Stimulated activated CD8-positive, alpha-beta memory T cell treated with anti-CD3 and anti-CD28 coated beads, Interleukin-4, amount 100 ng/mL, for 24 hours (primary cell): ENCODE measurements at regions not wholly inside any gene's neighbourhood (a gene's known extent, or its start where the extent isn't known, plus 50 kb on each side); places are given as distances from the start of the nearest gene placed in this dataset.

Experiments used
- DNase-seq: peaks from one replicate; pipeline ENCODE4 v3.0.0-alpha.2; 2020; ENCODE audit warnings: low read depth

DNA sequence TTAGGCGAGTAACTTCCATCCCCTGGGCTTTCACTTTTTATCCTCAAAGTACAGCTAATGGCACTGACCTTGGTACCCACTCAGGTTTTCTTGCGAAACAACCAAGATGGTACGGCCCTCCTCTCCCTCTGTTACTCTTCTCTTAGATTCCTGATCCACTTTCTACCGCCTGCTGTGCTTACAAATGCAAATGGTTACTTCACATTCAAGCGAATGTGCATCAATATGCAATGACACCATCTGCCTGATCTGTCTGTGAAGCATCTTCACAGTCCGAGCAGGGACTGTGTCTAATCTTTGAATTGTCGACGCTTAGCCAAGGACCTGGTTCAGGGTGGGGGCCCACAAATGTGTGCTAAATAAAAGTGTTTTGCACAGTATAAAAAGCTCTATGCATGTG lies 112.2 kb downstream of the TRIB2 start:
- DNase-seq = no peak

DNA sequence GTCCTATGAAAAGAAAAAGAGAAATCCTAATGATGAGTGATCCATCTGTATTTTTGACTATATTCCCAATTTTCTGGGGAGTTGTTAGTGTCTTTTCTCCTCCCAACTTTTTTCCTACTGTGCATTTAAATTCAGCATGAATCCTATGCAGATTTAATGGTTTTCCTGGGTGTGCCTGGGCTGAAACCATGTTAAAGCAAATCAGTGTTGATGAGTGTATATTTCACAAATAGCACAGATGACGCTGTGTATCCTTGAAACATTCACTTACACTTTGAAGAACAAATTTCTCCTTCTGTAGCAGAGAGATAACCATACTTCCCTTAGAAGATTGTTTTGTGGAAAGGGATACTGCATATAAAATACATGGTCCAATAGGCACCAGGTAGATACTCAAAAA lies 114.3 kb downstream of the TRIB2 start:
- no peak for DNase-seq

DNA sequence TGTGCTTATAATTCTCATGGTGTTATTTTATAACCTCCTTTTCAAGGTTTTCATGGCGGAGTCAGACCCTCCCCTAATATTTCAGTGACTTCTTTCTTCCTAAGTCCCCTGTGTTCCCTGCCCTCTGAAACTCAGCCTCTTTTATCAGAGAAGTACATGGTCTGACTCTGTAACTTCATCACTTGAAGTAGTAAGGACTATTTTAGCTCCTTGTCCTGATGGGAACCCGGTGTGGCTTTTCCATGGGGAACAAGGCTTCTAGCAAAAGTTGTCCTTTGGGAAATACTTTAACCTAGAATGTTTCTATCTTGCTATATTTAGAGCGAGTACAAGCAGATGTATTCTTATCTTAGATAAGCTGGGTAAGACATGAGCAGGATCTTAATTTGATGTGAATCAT lies 117.5 kb downstream of the TRIB2 start:
- no peak for DNase-seq

DNA sequence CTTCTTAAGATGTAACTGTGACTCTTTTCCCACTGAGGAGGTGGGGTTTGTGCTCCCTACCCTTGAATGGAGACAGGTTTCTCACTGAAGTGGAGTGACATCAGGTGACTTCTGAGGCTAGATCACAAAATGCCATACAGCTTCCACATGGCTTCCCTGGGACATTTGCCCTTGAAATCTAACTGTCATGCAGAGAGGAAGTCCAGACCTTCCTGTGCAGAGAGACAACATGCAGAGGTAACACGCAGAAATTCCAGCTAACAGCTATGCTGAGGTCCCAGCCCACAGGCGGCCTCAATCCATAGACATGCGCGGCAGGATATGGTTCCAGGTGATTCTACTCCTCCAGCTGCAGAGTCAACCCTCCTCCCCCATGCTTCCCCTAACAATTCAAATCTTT lies 119.0 kb downstream of the TRIB2 start:
- DNase-seq = no peak

DNA sequence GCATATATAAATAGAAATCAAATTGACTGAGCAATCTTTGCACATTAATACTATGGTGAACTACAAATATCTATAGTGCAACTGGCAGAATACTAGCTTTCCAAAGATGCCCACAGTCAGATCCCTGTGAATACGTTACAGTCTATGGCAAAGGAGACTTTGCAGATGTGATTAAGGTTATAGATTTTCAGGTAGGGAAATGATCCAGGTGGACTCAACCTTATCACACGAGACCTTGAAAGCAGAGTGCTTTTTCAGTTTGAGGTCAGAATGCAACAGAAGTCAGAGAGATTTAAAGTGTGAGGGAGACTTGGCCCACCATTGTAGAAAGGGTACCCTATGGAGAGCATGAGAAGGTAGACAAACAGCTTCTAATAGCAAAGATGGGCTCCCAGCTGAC lies 122.6 kb downstream of the TRIB2 start:
- no peak for DNase-seq

DNA sequence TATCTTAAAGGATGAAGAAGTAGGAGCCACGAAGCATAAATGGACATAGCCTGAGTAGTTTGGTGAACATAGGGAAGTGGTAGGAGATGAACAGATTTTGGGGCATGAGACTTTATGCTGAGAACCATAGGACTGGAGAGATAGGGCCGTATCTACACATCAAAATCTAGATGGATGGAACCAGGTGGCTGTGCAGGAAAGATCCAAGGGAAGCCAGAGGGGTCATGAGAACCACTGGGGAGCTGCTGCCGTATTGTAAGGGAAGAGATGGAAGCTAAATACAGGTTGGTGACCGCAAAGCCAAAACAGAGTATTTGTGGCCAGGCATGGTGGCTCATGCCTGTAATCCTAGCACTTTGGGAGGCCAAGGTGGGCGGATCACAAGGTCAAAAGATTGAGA lies 124.3 kb downstream of the TRIB2 start:
- no peak for DNase-seq

DNA sequence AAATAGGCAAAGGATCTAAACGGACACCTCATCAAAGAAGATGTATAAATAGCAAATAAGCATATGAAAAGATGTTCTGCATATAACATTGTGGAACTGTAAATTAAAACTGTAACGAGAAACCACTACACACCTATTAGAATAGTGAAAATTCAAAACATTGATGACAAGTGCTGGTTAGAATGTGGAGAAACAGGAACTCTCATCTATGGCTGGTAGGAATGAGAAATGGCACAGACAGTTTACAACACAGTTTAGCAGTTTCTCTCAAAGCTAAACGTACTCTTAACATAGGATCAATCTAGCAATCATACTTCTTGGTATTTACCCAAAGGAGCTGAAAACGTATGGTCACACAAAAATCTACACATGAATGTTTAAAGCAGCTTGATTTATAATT lies 126.2 kb downstream of the TRIB2 start:
- no peak for DNase-seq

DNA sequence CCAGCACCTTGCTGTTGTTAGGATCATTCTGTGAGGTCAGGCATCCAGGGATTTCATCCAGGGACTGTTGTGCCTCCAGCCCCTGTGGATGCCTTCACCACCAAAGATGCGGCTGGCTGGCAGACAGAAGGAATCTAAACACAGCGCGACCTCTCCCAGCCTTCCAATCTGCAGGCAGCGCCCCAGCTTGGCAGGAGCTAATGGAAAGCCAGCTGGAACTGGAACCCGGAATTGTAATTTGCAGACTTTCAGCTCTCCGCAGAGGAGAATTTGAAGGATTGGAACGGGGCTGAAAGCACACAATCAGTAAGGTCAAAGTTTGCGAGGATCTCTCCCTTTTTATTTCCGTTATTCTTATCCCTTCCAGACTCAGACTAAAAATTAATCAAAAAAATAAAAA lies 127.8 kb downstream of the TRIB2 start:
- no peak for DNase-seq

DNA sequence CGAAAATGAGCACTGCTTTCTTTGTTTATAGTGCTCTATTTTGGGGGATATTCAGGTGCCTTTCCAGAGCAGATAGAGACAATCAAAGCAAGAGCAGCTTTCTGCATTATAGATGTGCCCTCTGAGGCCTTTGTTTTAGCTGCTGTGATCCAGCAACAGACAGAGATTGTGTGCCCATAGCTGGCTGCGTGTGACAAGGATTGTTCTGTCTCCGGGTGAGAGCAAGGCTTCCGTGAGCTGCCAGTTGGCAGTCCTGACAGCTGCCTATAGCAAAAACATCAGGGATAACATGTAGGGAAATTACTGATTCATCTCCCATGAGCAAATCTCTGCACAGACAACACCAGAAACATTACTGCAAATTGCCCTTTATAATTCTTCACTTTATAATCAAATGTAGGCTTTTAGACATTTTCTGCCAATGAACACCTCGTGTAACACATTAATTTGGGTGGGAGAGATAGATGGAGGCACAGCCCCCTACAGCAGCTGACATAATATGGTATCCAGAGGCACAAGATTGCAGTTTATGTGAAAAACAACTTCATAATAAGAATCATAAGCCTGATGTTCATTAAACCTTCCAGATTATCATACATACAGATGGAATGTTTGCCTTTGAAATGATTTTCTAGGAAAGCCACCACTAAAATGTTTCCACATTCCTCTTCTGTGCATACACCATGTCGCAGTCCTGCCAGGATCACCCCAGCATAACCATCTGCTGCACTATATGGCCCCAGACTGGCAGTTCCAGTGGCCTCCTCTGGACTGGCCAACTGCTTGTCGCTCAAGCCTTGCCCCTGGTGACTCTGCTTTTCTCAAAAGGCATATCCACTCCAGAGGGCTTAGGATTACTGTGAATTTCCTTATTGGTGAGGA lies 131.2 kb downstream of the TRIB2 start:
- DNase-seq = no peak

DNA sequence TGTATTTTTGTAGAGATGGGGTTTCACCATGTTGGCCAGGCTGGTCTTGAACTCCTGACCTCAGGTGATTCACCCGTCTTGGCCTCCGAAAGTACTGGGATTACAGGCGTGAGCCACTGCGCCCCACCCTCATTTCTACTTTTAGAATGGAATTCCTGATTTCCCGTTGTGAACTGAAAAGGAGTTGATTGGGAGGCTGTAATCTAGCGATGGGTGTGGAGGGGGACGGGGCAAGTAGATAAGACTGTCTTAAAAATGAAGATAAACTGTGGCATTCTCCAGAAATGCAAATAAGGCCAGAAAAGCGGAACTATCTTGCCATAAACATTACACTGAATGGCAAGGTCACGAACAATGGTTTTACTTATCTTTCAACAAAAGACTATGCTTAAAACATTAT lies 135.4 kb downstream of the TRIB2 start:
- DNase-seq = no peak

DNA sequence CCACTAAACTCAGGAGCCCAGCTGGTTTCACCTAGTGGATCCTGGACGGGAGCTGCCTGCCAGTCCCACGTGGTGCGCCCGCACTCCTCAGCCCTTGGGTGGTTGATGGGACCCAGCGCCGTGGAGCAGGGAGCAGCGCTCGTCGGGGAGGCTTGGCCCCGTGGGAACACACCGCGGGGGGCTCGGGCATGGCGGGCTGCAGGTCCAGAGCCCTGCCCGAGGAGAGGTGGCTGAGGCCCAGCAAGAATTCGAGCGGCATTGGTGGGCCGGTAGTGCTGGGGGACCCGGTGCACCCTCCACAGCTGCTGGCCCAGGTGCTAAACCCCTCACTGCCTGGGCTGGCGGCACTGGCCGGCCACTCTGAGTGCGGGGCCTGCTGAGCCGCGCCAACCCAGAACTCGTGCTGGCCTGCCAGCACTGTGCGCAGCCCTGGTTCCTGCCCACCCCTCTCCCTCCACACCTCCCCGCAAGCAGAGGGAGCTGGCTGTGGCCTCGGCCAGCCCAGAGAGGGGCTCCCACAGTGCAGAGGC lies 137.3 kb downstream of the TRIB2 start:
- no peak for DNase-seq

DNA sequence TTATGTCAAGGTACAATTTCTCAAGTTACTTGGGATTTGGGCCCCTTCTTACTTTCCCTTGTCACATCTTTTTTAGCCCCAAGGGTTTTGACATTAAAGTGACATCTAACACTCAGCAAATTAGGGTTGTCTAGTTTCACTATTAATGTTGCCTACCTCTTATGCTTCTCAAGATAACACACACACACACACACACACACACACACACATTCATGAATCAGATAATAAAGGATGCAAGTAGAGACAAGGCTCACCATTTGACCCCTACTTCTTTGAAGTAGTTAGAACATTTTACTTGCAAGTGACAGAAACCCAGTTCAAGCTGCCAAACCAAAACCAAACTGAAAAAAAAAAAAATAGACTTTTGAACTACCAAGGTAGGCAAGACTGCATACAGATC lies 138.8 kb downstream of the TRIB2 start:
- no peak for DNase-seq

DNA sequence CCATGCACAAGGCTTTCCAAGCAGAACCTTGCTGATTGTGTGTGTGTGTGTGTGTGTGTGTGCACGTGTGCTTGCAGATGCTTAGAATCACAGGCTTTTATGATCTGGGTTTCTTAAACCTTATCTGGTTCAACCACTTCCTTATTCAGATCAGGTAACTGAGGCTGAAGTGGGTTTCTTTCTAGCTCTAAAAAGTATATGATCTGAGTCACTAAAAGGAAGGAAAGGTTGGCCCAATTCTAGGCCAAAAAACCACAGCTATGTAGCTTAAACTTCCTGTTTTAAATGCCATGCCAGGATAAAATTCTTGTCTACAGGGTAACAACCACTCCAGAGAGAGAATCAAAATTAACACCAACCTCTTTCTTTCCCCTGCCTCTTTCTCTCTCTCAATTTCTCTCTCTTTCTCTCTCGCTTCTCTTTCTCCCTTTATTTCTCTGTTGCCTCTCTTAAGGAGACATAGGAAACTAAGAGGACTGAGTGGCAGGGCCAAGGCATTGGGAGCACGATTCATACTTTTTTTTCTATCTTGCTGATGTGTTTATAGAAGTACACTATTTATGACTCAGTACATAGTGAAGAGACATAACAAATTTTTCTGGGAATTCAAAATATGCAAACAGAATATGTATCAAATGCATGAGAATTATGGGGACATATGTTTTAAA lies 140.3 kb downstream of the TRIB2 start:
- DNase-seq = no peak

DNA sequence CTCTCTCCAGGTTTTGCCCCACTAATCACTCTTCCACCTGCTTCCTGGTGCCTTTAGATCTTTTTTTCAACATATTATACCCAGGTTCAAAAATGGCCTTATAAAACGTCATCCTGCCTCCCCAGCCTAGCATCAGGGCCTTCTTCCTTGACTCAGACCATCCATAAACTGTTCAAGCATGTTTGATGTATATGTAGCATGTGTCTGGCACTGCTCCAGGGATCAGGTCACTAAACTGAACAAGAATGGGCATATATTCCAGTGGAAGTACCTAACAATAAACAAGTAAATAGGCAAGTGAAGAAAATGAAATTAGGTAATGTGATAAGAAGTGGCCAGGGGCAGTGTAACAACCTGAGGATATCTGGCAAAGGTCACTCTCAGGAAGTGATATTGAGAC lies 141.2 kb downstream of the TRIB2 start:
- DNase-seq = no peak

DNA sequence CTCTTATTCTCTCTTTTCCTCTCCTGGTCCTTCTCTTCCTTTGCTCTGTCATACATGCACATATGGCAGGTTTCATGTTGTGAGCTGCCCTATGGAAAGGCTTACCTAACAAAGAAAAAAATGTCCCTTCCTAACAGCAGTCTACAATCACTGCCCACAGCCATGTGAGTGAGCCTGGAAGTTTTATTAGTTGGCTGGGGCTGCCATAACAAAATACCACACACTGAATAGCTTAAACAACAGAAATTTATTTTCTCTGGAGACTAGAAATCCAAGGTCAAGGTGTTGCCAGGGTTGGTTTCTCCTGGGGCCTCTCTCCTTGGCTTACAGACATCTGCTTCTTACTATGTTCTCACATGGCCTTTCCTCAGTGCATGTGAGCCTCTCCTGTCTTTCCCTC lies 142.1 kb downstream of the TRIB2 start:
- DNase-seq = no peak

DNA sequence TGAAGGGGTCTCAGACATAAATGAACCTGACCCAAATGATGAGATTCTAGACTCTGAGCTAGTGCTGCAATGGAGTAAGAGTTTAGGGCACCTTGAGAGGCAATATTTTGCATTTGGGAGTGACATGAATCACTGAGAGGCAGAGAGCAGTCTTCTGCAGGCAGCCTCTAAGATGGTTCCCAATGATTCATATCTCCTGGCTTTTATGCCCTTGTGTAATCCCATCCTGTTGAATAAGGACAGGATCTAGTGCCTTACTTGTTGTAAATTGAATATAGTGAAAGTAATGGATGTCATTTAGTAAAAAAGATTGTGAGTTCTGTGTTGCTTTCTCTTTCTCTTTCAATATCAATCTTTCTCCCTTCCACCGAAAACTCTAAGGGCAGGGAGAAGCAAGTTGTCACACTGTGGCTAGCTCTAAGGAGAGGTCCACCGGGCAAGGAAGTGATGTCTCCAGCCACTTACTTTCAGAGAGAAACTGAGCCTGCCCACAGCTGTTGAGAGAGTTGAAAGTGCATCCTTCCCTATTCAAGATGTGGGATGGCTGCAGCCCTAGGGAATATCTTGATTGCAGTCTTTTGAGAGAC lies 144.7 kb downstream of the TRIB2 start:
- DNase-seq = no peak

DNA sequence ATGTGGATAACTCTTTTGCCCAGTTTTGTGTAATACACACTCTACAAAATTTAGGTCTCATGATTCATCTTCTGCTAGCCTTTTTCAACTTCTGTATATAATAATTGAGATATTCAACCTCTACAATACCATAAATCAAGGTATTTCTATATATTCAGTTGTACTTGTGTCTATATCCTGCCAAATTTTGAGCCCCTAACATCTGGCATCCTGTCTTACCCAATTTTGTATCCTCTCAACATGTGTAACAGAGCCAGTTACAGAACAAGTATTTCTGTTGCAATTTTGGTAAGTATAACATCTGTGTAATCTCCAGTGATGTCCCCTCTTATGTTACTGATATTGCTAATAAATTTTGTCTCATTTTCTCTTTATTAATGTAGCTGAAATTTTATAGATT lies 145.8 kb downstream of the TRIB2 start:
- no peak for DNase-seq

DNA sequence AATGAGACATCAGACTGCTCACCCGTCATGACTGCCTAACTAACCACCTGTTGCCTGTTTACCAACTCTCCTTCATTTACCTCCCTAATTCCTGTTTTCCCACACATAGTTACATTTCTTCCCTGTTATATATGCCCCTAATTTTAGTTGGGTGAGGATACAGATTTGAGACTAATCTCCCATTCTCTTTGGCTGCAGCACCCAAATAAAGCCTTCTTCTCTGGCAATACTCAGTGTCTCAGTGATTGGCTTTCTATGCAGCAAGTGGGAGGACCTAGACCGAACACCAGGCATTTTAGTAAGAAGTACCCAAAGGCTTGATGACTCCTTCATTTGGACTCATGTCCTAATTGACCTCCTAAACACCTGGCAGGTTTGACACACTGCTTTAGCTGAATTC lies 147.2 kb downstream of the TRIB2 start:
- no peak for DNase-seq

DNA sequence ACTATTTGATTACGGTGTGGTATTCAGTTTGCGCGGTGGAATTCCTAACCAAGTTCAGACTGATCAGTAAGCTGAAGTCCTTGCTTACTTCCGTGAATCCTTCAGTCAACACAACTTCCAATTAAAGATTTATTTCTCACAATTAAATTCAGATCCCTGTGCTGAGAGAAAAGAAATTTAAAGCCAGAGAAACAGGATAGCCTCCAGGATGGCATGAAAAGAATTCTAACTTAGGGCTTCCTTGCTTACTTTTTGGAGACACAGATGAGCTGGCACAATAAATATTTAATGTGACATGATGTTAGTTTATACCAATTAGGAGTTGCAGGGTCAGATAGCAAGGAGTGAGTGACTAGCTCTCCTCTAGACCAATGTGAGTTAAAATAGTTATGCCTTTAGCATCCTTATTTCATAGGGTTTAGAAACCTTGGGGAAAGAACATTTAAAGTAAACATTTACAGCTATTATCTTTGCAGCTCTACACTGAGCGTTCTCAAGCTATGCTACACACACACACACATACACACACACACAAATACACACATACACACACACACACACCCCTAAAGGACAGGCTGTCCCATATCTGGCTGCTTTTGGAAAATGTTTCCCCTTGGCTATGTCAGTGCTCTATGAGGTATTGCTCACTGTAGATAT lies 151.0 kb downstream of the TRIB2 start:
- no peak for DNase-seq

DNA sequence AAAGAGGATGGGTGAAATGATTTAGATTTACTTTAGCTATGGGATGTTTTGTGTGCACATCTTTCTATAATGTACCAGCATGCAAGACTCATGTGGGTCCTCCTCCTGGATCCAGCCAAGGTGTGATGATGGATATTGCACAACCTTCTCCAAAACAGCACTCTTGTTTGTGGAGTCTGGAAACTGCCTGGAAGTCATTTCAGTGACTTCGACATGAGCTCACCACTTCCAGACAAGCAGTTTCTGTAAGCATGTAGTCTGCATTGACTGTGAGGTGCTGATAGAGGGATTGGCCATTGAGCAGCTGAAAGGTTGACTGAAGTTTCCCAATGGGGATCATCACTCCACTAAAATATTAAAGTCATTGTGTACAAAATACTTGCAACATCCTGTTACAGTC lies 154.0 kb downstream of the TRIB2 start:
- DNase-seq = no peak

DNA sequence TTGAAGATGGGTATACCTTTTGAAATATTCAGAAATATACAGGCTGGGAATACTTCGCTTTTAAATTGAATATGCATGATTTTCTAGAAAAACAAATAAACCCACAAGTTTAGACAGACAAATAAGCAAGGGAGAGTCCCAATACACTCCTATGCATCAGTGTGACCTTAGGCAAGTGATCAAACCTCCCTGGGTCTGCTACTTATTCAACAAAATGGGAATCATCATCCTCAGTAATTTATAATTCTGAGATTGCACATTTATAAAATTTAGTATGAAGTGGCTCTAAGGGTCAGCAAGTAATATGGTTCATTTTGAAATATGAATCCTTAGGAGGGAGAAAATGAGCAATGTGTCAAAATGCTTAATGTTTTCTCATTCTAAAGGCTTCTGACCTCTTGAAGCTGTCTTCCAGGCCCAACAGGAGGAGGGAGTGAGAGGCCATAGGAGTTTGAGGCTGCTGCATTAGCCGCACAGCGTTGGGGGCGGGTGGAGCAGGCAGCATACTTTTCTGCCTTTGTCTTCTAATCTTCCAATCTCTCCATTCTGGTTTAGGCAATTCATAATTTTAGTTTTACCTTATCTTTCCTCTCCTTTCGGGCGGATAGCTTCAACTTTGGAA lies 155.1 kb downstream of the TRIB2 start:
- DNase-seq = no peak

DNA sequence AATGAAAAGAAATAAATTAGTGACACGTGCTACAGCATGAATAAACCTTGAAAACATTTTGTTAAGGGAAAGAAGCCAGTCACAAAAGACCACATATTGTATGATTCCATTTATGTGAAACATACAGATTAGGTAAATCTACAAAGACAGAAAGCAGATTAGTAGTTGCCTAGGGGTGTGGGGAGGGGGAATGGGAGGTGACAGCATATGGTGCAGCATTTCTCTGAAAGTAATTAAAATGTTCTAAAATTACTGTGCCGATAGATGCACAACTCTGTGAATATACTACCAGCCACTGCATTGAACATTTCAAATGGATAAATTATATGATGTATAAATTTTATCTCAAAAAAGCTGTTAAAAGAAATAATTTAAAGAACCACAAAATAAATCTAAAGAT lies 161.0 kb downstream of the TRIB2 start:
- DNase-seq = no peak
